ENCODE measurements at regions not wholly inside any gene's neighbourhood (a gene's known extent, or its start where the extent isn't known, plus 50 kb on each side); places are given as distances from the start of the nearest gene placed in this dataset.

DNA sequence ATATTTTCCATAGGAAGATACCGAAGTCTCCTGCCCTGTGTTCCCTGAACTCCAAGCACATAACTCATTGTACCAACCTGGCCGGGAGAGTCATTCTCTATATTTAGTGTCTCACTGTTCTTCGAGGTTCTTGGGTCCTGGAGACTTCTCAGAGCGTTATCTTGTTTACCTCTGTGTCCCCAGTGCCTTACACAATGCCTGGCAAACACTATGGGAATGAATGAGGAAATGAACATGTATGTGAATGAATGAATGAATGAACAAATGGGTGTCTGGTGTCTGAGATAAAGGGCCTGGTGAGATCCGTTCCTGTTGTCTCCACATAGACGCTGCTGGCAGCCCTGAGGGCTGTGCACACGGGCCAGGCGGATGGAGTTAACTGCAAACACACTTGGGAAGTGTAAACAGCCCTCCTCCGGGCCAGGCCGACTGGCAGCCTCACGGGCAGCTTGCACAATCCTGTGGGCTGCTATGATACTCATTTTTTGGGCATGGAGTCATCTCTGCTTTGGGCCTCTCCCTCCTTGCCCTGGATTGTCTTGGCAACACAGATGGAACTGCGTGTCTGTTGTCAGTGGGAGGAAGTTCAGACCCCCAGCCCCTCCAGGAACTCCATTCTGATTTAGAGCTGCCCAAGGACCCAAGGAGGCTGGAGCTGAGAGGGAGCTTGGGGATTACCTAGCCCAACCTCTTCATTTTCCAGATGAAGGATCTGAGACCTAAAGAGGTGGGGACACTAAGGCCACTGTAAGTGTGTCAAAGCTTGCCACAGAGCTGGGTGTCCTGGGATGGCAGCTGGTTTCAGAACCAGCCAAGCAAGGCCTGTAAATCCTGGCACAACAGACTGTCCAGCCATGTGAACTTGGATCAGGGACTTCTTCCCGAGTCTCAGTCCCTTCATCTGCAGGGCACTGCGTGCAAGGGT is 124.4 kb downstream of the INHBB start (continued):
- TF ChIP-seq ZBED4 (CRISPR knock-in tag; IDR thresholded peaks at IDR 0.05; ENCODE audit: borderline replicate concordance) (peak; percentile 97), ATF1 (CRISPR knock-in tag; IDR thresholded peaks at IDR 0.05) (no peak), TBL1XR1 (IDR thresholded peaks at IDR 0.05; ENCODE audit: borderline replicate concordance, low read length, partially characterized antibody) (peak; percentile 38), TBP (CRISPR knock-in tag; IDR thresholded peaks at IDR 0.05) (no peak), KLF11 (CRISPR knock-in tag; IDR thresholded peaks at IDR 0.05) (peak; percentile 64; the same call in 1 of the 2 replicates), AKAP8 (CRISPR knock-in tag; IDR thresholded peaks at IDR 0.05) (no peak), ESRRA (CRISPR knock-in tag; IDR thresholded peaks at IDR 0.05; ENCODE audit: low read depth) (peak; percentile 33; the same call in 1 of the 2 replicates), SNAPC4 (CRISPR knock-in tag; IDR thresholded peaks at IDR 0.05) (no peak), SOX5 (CRISPR knock-in tag; IDR thresholded peaks at IDR 0.05; ENCODE audit: borderline replicate concordance) (peak; percentile 95; the same call in 1 of the 2 replicates), ZIK1 (CRISPR knock-in tag; IDR thresholded peaks at IDR 0.05; ENCODE audit: borderline replicate concordance, low read depth) (no peak)
- TF ChIP-seq, protein P1, sequence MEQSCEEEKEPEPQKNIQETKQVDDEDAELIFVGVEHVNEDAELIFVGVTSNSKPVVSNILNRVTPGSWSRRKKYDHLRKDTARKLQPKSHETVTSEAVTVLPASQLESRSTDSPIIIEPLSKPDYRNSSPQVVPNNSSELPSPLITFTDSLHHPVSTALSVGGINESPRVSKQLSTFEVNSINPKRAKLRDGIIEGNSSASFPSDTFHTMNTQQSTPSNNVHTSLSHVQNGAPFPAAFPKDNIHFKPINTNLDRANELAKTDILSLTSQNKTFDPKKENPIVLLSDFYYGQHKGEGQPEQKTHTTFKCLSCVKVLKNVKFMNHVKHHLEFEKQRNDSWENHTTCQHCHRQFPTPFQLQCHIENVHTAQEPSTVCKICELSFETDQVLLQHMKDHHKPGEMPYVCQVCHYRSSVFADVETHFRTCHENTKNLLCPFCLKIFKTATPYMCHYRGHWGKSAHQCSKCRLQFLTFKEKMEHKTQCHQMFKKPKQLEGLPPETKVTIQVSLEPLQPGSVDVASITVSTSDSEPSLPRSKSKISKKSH (CRISPR knock-in tag; IDR thresholded peaks at IDR 0.05; ENCODE audit: borderline replicate concordance) = no peak
- TF ChIP-seq, protein P2, sequence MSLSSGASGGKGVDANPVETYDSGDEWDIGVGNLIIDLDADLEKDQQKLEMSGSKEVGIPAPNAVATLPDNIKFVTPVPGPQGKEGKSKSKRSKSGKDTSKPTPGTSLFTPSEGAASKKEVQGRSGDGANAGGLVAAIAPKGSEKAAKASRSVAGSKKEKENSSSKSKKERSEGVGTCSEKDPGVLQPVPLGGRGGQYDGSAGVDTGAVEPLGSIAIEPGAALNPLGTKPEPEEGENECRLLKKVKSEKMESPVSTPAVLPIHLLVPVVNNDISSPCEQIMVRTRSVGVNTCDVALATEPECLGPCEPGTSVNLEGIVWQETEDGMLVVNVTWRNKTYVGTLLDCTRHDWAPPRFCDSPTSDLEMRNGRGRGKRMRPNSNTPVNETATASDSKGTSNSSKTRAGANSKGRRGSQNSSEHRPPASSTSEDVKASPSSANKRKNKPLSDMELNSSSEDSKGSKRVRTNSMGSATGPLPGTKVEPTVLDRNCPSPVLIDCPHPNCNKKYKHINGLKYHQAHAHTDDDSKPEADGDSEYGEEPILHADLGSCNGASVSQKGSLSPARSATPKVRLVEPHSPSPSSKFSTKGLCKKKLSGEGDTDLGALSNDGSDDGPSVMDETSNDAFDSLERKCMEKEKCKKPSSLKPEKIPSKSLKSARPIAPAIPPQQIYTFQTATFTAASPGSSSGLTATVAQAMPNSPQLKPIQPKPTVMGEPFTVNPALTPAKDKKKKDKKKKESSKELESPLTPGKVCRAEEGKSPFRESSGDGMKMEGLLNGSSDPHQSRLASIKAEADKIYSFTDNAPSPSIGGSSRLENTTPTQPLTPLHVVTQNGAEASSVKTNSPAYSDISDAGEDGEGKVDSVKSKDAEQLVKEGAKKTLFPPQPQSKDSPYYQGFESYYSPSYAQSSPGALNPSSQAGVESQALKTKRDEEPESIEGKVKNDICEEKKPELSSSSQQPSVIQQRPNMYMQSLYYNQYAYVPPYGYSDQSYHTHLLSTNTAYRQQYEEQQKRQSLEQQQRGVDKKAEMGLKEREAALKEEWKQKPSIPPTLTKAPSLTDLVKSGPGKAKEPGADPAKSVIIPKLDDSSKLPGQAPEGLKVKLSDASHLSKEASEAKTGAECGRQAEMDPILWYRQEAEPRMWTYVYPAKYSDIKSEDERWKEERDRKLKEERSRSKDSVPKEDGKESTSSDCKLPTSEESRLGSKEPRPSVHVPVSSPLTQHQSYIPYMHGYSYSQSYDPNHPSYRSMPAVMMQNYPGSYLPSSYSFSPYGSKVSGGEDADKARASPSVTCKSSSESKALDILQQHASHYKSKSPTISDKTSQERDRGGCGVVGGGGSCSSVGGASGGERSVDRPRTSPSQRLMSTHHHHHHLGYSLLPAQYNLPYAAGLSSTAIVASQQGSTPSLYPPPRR (CRISPR knock-in tag; IDR thresholded peaks at IDR 0.05; ENCODE audit: borderline replicate concordance) = peak; percentile 89; the same call in 1 of the 2 replicates
